DMS153 treated with DMSO at 0.1 percent for 48 hours (cell line): ENCODE measurements at regions not wholly inside any gene's neighbourhood (a gene's known extent, or its start where the extent isn't known, plus 50 kb on each side); places are given as distances from the start of the nearest gene placed in this dataset.
"Not testable (repeated sequence)": the region's sequence is repeated elsewhere in the genome, so short reads cannot be mapped to it uniquely, and the experiment has no call there.

ENCODE experiments used
- DNase-seq: peaks from one replicate; lab custom pipeline; 2025; ENCODE audit not compliant: unreplicated experiment; lab: John Stamatoyannopoulos, UW

- no peak for DNase-seq
These were observed 113.8 kb upstream of the ITGB1 start for GRCh38 chr10:33071857-33072256.

GRCh38 chr10:33070101-33070500 is 112.1 kb upstream of the ITGB1 start:
- no peak for DNase-seq

- no peak for DNase-seq
These were observed 109.9 kb upstream of the ITGB1 start for GRCh38 chr10:33067917-33068316.

- no peak for DNase-seq
These were observed 109.5 kb upstream of the ITGB1 start for GRCh38 chr10:33067481-33067880.

GRCh38 chr10:33066558-33067236 is 108.7 kb upstream of the ITGB1 start:
- DNase-seq: no peak

- DNase-seq: no peak
These were observed 107.1 kb upstream of the ITGB1 start for GRCh38 chr10:33065111-33065510.

- no peak for DNase-seq
These were observed 106.7 kb upstream of the ITGB1 start for GRCh38 chr10:33064706-33065105.

GRCh38 chr10:33057620-33058019 is 99.6 kb upstream of the ITGB1 start:
- DNase-seq: no peak

- no peak for DNase-seq
These were observed 99.0 kb upstream of the ITGB1 start for GRCh38 chr10:33056828-33057596.

GRCh38 chr10:33055625-33056024 is 97.6 kb upstream of the ITGB1 start:
- DNase-seq: no peak

- no peak for DNase-seq
These were observed 95.1 kb upstream of the ITGB1 start for GRCh38 chr10:33052915-33053810.

- no peak for DNase-seq
These were observed 94.3 kb upstream of the ITGB1 start for GRCh38 chr10:33052263-33052875.

- not testable (repeated sequence) for DNase-seq
These were observed 92.2 kb upstream of the ITGB1 start for GRCh38 chr10:33049963-33050920.

- DNase-seq: no peak
These were observed 90.2 kb upstream of the ITGB1 start for GRCh38 chr10:33048223-33048622.

- no peak for DNase-seq
These were observed 89.6 kb upstream of the ITGB1 start for GRCh38 chr10:33047655-33048054.

GRCh38 chr10:33046792-33047191 is 88.8 kb upstream of the ITGB1 start:
- DNase-seq: no peak

- DNase-seq: no peak
These were observed 87.4 kb upstream of the ITGB1 start for GRCh38 chr10:33045421-33045820.

- no peak for DNase-seq
These were observed 84.5 kb upstream of the ITGB1 start for GRCh38 chr10:33042565-33042964.

- DNase-seq: no peak
These were observed 83.9 kb upstream of the ITGB1 start for GRCh38 chr10:33041783-33042437.

- no peak for DNase-seq
These were observed 82.4 kb upstream of the ITGB1 start for GRCh38 chr10:33040436-33040835.
